PC-9 (cell line): ENCODE measurements at regions not wholly inside any gene's neighbourhood (a gene's known extent, or its start where the extent isn't known, plus 50 kb on each side); places are given as distances from the start of the nearest gene placed in this dataset.

Experiments used
- CTCF ChIP-seq: fragments of 200-600 bp; sonication (generic); conservative IDR thresholded peaks from 2 replicates; pipeline ENCODE4 v1.6.1; 2017; ENCODE audit warnings: mixed run types, antibody characterized with exemption, mild to moderate bottlenecking, moderate library complexity
- EZH2 ChIP-seq: fragments of 200-600 bp; sonication (generic); IDR thresholded peaks from 2 replicates; pipeline ENCODE4 v1.8.0; 2017; ENCODE audit warnings: antibody characterized with exemption, low read depth

GRCh38 chr11:112652786-112653390 is 308.3 kb upstream of the NCAM1 start:
- TF ChIP-seq CTCF (no peak), EZH2 (no peak)
